ENCODE measurements at regions not wholly inside any gene's neighbourhood (a gene's known extent, or its start where the extent isn't known, plus 50 kb on each side); places are given as distances from the start of the nearest gene placed in this dataset.

DNA sequence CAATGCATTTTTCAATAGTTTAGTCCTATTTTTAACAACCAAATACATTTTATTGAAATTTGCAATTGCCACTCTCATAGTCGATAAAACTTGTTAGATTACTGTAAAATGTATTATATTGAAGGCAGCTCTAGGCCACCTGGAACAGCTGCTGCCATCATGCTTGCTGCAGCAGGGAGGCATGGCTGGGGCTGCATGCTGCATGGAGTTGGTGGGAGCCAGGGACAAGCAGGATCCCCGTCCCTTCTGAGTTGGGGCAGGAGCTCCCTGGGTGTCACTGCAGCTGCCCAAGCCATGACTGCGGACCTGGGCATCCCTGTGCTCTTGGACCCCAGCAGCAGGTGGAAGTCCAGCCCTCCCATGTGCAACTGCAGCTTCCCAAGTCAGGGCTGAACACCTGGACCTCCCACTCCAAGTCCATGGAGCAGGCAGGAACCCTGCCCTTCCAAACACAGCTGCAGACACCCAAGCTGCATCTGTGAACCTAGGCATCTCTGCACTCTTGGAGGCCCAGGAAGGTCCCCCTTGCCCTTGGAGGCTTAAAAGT, 742.0 kb downstream of the ZBBX start:
- Histone ChIP-seq H4K20me1 (ENCODE audit: control insufficient read depth, extremely low read depth, insufficient read depth, low read length) (no peaks in the 10 kb centered on the region), H3K79me2 (ENCODE audit: control insufficient read depth, insufficient read depth, low read length) (no peaks in the 10 kb centered on the region), H3K9me3 (ENCODE audit: control insufficient read depth, low read depth, low read length) (no peaks in the 10 kb centered on the region), H3K27me3 (ENCODE audit: control insufficient read depth, extremely low read depth, insufficient read depth, low read length) (no peaks in the 10 kb centered on the region), H2AFZ (ENCODE audit: control insufficient read depth, low read length) (no peak overlapping the region), H3K27ac (ENCODE audit: control insufficient read depth, insufficient read depth, low read length) (no peak overlapping the region), H3K36me3 (ENCODE audit: control insufficient read depth in 2 of 2, extremely low read depth in 1 of 2, insufficient read depth in 2 of 2, low read length in 2 of 2) (no peaks in the 10 kb centered on the region), H3K9ac (ENCODE audit: control insufficient read depth, extremely low read depth, insufficient read depth, low read length) (no peak overlapping the region), H3K9me1 (ENCODE audit: control insufficient read depth, extremely low read depth, insufficient read depth, low read length) (no peaks in the 10 kb centered on the region), H3K4me2 (ENCODE audit: control insufficient read depth, extremely low read depth, insufficient read depth, low read depth, low read length) (no peak overlapping the region), H3K4me1 (ENCODE audit: control insufficient read depth, extremely low read depth, insufficient read depth, low read length) (no peaks in the 10 kb centered on the region), H3K4me3 (ENCODE audit: control insufficient read depth in 2 of 3, extremely low read depth in 1 of 3, insufficient read depth in 2 of 3, low read depth in 1 of 3, low read length in 3 of 3) (no peak overlapping the region)
- dilution Hi-C loops (cut with MboI; ENCODE audit: extremely low pct_ligation_motif_present, low sequenced_read_pairs): no loop called here
- FAIRE-seq (no peak), DNase-seq (ENCODE audit: low read depth, low spot score) (no peak)
- TF ChIP-seq EZH2 (IDR thresholded peaks at IDR 0.05; ENCODE audit: low read length): no peak

- H3K9ac ChIP-seq (ENCODE audit: control insufficient read depth, extremely low read depth, insufficient read depth, low read length): no peak overlapping the region
- no peaks in the 10 kb centered on the region for H3K9me1 ChIP-seq (ENCODE audit: control insufficient read depth, extremely low read depth, insufficient read depth, low read length)
- H3K27ac ChIP-seq (ENCODE audit: control insufficient read depth, insufficient read depth, low read length): no peak overlapping the region
- FAIRE-seq: no peak
- no peaks in the 10 kb centered on the region for H3K27me3 ChIP-seq (ENCODE audit: control insufficient read depth, extremely low read depth, insufficient read depth, low read length)
- TF ChIP-seq, protein P1, sequence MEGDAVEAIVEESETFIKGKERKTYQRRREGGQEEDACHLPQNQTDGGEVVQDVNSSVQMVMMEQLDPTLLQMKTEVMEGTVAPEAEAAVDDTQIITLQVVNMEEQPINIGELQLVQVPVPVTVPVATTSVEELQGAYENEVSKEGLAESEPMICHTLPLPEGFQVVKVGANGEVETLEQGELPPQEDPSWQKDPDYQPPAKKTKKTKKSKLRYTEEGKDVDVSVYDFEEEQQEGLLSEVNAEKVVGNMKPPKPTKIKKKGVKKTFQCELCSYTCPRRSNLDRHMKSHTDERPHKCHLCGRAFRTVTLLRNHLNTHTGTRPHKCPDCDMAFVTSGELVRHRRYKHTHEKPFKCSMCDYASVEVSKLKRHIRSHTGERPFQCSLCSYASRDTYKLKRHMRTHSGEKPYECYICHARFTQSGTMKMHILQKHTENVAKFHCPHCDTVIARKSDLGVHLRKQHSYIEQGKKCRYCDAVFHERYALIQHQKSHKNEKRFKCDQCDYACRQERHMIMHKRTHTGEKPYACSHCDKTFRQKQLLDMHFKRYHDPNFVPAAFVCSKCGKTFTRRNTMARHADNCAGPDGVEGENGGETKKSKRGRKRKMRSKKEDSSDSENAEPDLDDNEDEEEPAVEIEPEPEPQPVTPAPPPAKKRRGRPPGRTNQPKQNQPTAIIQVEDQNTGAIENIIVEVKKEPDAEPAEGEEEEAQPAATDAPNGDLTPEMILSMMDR (optimal IDR thresholded peaks at IDR 0.05 in 1 of 3, IDR thresholded peaks at IDR 0.05 in 1 of 3, conservative IDR thresholded peaks at IDR 0.05 in 1 of 3; ENCODE audit: extremely low read depth in 1 of 3, insufficient read depth in 2 of 3, low read length in 3 of 3): no peak
- no peak for TF ChIP-seq EZH2 (IDR thresholded peaks at IDR 0.05; ENCODE audit: low read length)
- H3K4me3 ChIP-seq (ENCODE audit: control insufficient read depth in 2 of 3, extremely low read depth in 1 of 3, insufficient read depth in 2 of 3, low read depth in 1 of 3, low read length in 3 of 3): no peak overlapping the region
- no peaks in the 10 kb centered on the region for H3K36me3 ChIP-seq (ENCODE audit: control insufficient read depth in 2 of 2, extremely low read depth in 1 of 2, insufficient read depth in 2 of 2, low read length in 2 of 2)
- DNase-seq (ENCODE audit: low read depth, low spot score): no peak
- no peaks in the 10 kb centered on the region for H3K4me1 ChIP-seq (ENCODE audit: control insufficient read depth, extremely low read depth, insufficient read depth, low read length)
- H4K20me1 ChIP-seq (ENCODE audit: control insufficient read depth, extremely low read depth, insufficient read depth, low read length): no peaks in the 10 kb centered on the region
- H3K4me2 ChIP-seq (ENCODE audit: control insufficient read depth, extremely low read depth, insufficient read depth, low read depth, low read length): no peak overlapping the region
- no peaks in the 10 kb centered on the region for H3K9me3 ChIP-seq (ENCODE audit: control insufficient read depth, low read depth, low read length)
- peak overlapping the region; percentile 30 for H2AFZ ChIP-seq (ENCODE audit: control insufficient read depth, low read length)
- H3K79me2 ChIP-seq (ENCODE audit: control insufficient read depth, insufficient read depth, low read length): no peaks in the 10 kb centered on the region
- dilution Hi-C loops (cut with MboI; ENCODE audit: extremely low pct_ligation_motif_present, low sequenced_read_pairs): no loop called here
These were observed 745.9 kb downstream of the ZBBX start for GRCh38 chr3:166634091-166634746.

DNA sequence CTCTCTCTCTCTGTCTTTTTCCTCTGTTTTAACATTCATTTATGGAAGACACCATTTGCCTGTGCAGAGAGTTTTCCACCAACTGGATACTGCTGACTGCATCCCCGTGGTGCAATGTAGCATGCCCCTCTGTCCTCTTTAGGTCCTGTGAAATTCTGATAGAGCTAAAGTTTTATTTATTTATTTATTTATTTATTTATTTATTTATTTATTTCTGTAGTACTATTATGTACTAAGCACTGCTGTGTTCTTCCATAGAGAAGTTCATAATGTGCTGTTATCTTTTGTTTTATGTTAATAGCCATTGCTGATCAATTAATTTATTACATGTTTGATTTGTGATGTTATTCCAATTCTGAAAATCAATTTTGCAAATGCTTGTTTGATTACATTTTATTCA, 749.9 kb downstream of the ZBBX start:
- Histone ChIP-seq H3K9me3 (ENCODE audit: control insufficient read depth, low read depth, low read length) (no peaks in the 10 kb centered on the region), H4K20me1 (ENCODE audit: control insufficient read depth, extremely low read depth, insufficient read depth, low read length) (no peaks in the 10 kb centered on the region), H3K27ac (ENCODE audit: control insufficient read depth, insufficient read depth, low read length) (no peak overlapping the region), H3K9me1 (ENCODE audit: control insufficient read depth, extremely low read depth, insufficient read depth, low read length) (no peaks in the 10 kb centered on the region), H3K79me2 (ENCODE audit: control insufficient read depth, insufficient read depth, low read length) (no peaks in the 10 kb centered on the region), H3K9ac (ENCODE audit: control insufficient read depth, extremely low read depth, insufficient read depth, low read length) (no peak overlapping the region), H3K4me2 (ENCODE audit: control insufficient read depth, extremely low read depth, insufficient read depth, low read depth, low read length) (no peak overlapping the region), H2AFZ (ENCODE audit: control insufficient read depth, low read length) (no peak overlapping the region), H3K27me3 (ENCODE audit: control insufficient read depth, extremely low read depth, insufficient read depth, low read length) (no peaks in the 10 kb centered on the region), H3K4me3 (ENCODE audit: control insufficient read depth in 2 of 3, extremely low read depth in 1 of 3, insufficient read depth in 2 of 3, low read depth in 1 of 3, low read length in 3 of 3) (no peak overlapping the region), H3K36me3 (ENCODE audit: control insufficient read depth in 2 of 2, extremely low read depth in 1 of 2, insufficient read depth in 2 of 2, low read length in 2 of 2) (no peaks in the 10 kb centered on the region), H3K4me1 (ENCODE audit: control insufficient read depth, extremely low read depth, insufficient read depth, low read length) (no peaks in the 10 kb centered on the region)
- dilution Hi-C loops (cut with MboI; ENCODE audit: extremely low pct_ligation_motif_present, low sequenced_read_pairs): no loop called here
- FAIRE-seq: no peak
- TF ChIP-seq, protein P1 (optimal IDR thresholded peaks at IDR 0.05 in 1 of 3, IDR thresholded peaks at IDR 0.05 in 1 of 3, conservative IDR thresholded peaks at IDR 0.05 in 1 of 3; ENCODE audit: extremely low read depth in 1 of 3, insufficient read depth in 2 of 3, low read length in 3 of 3): no peak
- no peak for TF ChIP-seq EZH2 (IDR thresholded peaks at IDR 0.05; ENCODE audit: low read length)
- no peak for DNase-seq (ENCODE audit: low read depth, low spot score)

Data from keratinocyte (primary cell).